Right cardiac atrium (tissue), 5 donors: ENCODE measurements at regions not wholly inside any gene's neighbourhood (a gene's known extent, or its start where the extent isn't known, plus 50 kb on each side); places are given as distances from the start of the nearest gene placed in this dataset.
"Not testable (repeated sequence)": the region's sequence is repeated elsewhere in the genome, so short reads cannot be mapped to it uniquely, and the experiment has no call there.

Experiments
- ATAC-seq, 2 donors: fragments of 200-7000 bp; cut with Tn5 transposase; one replicate each; pipeline versions ENCODE4 v1.8.0 to v1.9.1; 2020; ENCODE audit warnings: moderate library complexity in 2 of 2, mild to moderate bottlenecking in 1 of 2
- DNase-seq, 3 donors: peaks; one replicate each; pipeline ENCODE4 v3.0.0-alpha.2; 2020
- H3K27ac ChIP-seq: one replicate; pipeline ENCODE4 v1.5.1; 2013; ENCODE audit warnings: mild to moderate bottlenecking, low read length, control low read depth, moderate library complexity
- H3K27me3 ChIP-seq: one replicate; pipeline ENCODE4 v1.6.1; 2013; ENCODE audit not compliant: control insufficient read depth, insufficient read depth
- H3K4me1 ChIP-seq: one replicate; pipeline ENCODE4 v1.6.1; 2013; ENCODE audit warnings: low read length; ENCODE audit not compliant: control insufficient read depth, insufficient read depth
- H3K4me3 ChIP-seq: one replicate; pipeline ENCODE4 v1.5.1; 2013; ENCODE audit warnings: low read length, control low read depth
- H3K9me3 ChIP-seq: one replicate; pipeline ENCODE4 v1.6.1; 2013; ENCODE audit warnings: low read length; ENCODE audit not compliant: control insufficient read depth
- WGBS: extraction: QIAGEN DNeasy Blood & Tissue Kit; methylation state at CpG from one replicate; pipeline ENCODE4 v1.1.7; 2013; 5-methylcytosine and 5-hydroxymethylcytosine counted together
- intact Hi-C, 4 donors: fragments of 100-400 bp; cut with DNase I; formaldehyde crosslinking; loops; one replicate each; pipeline versions ENCODE4 v1.11.0 to v1.14.0; 2022 to 2023
- donor health status: healthy with polysubstance abuse.
- donor health status: DM: no; HTN: yes; CAD: no.
- donor health status: DM: no; HTN: no; CAD: no.
- donor health status: DM: no; HTN: yes; CAD: no; lungs with severe emphysema.
- donor health status: DM: yes; HTN: yes; CAD: no.

GRCh38 chrX:144494074-144494473 lies 610.2 kb downstream of the UBE2NL start:
- Histone ChIP-seq H3K27ac (no peak overlapping the region), H3K4me1 (no peaks in the 10 kb centered on the region), H3K27me3 (no peaks in the 10 kb centered on the region), H3K9me3 (no peaks in the 10 kb centered on the region), H3K4me3 (no peak overlapping the region)
- ATAC-seq (no peak), DNase-seq (no peak)
- WGBS = 77% methylated on average over 7 of the region's 7 CpGs
- intact Hi-C loops = no loop called here

GRCh38 chrX:144531877-144532276 lies 648.0 kb downstream of the UBE2NL start:
- Histone ChIP-seq H3K4me1 (no peaks in the 10 kb centered on the region), H3K9me3 (no peaks in the 10 kb centered on the region), H3K27ac (no peak overlapping the region), H3K4me3 (no peak overlapping the region), H3K27me3 (no peaks in the 10 kb centered on the region)
- no peak for DNase-seq
- no peak for ATAC-seq
- 85% methylated on average over 3 of the region's 3 CpGs for WGBS
- intact Hi-C loops = no loop called here

- DNase-seq (no peak), ATAC-seq (no peak)
- Histone ChIP-seq H3K4me1 (no peaks in the 10 kb centered on the region), H3K9me3 (no peaks in the 10 kb centered on the region), H3K27ac (no peak overlapping the region), H3K27me3 (no peaks in the 10 kb centered on the region), H3K4me3 (no peak overlapping the region)
- WGBS = 47% methylated on average over 7 of the region's 7 CpGs
- intact Hi-C loops = no loop called here
Measured at GRCh38 chrX:144566592-144566991, 680.7 kb upstream of the SPANXN1 start.

- no peak for ATAC-seq
Measured at GRCh38 chrX:144586756-144587155, 660.5 kb upstream of the SPANXN1 start.

GRCh38 chrX:144592036-144592435 lies 655.3 kb upstream of the SPANXN1 start:
- no peaks in the 10 kb centered on the region for H3K4me1 ChIP-seq
- no peak overlapping the region for H3K4me3 ChIP-seq
- no peaks in the 10 kb centered on the region for H3K27me3 ChIP-seq
- WGBS = 33% methylated on average over 2 of the region's 2 CpGs
- intact Hi-C loops = no loop called here
- no peaks in the 10 kb centered on the region for H3K9me3 ChIP-seq
- ATAC-seq = no peak
- no peak for DNase-seq
- H3K27ac ChIP-seq = no peak overlapping the region

More at GRCh38 chrX:144586756-144587155, 660.5 kb upstream of the SPANXN1 start:
- H3K27me3 ChIP-seq = no peaks in the 10 kb centered on the region
- H3K4me3 ChIP-seq = no peak overlapping the region
- no peak overlapping the region for H3K27ac ChIP-seq
- WGBS = 58% methylated on average over 1 of the region's 1 CpG
- intact Hi-C loops = no loop called here
- no peaks in the 10 kb centered on the region for H3K4me1 ChIP-seq
- no peaks in the 10 kb centered on the region for H3K9me3 ChIP-seq
- DNase-seq = no peak

GRCh38 chrX:144601010-144601409 lies 646.3 kb upstream of the SPANXN1 start:
- no peaks in the 10 kb centered on the region for H3K4me1 ChIP-seq
- H3K27ac ChIP-seq = no peak overlapping the region
- H3K9me3 ChIP-seq = no peaks in the 10 kb centered on the region
- intact Hi-C loops = no loop called here
- WGBS = 74% methylated on average over 2 of the region's 2 CpGs
- ATAC-seq (no peak), DNase-seq (no peak)
- no peak overlapping the region for H3K4me3 ChIP-seq
- no peaks in the 10 kb centered on the region for H3K27me3 ChIP-seq

GRCh38 chrX:144612076-144612475 lies 635.2 kb upstream of the SPANXN1 start:
- intact Hi-C loops = no loop called here
- ATAC-seq = no peak
- no peaks in the 10 kb centered on the region for H3K9me3 ChIP-seq
- H3K27ac ChIP-seq = no peak overlapping the region
- no peaks in the 10 kb centered on the region for H3K4me1 ChIP-seq
- DNase-seq = no peak
- H3K27me3 ChIP-seq = no peaks in the 10 kb centered on the region
- 62% methylated on average over 4 of the region's 4 CpGs for WGBS
- H3K4me3 ChIP-seq = no peak overlapping the region

- H3K4me1 ChIP-seq = no peaks in the 10 kb centered on the region
- no peaks in the 10 kb centered on the region for H3K27me3 ChIP-seq
- WGBS = 64% methylated on average over 4 of the region's 4 CpGs
- no peaks in the 10 kb centered on the region for H3K9me3 ChIP-seq
- DNase-seq (no peak), ATAC-seq (no peak)
- no peak overlapping the region for H3K27ac ChIP-seq
- no peak overlapping the region for H3K4me3 ChIP-seq
- intact Hi-C loops = no loop called here
Measured at GRCh38 chrX:144616317-144616716, 631.0 kb upstream of the SPANXN1 start.

- no peaks in the 10 kb centered on the region for H3K4me1 ChIP-seq
- H3K27me3 ChIP-seq = no peaks in the 10 kb centered on the region
- intact Hi-C loops = no loop called here
- H3K9me3 ChIP-seq = no peaks in the 10 kb centered on the region
- DNase-seq = no peak
- WGBS = 66% methylated on average over 3 of the region's 3 CpGs
- H3K4me3 ChIP-seq = no peak overlapping the region
- H3K27ac ChIP-seq = no peak overlapping the region
- ATAC-seq = no peak
Measured at GRCh38 chrX:144627947-144628346, 619.4 kb upstream of the SPANXN1 start.

- H3K4me1 ChIP-seq, H3K27me3 ChIP-seq, ATAC-seq, H3K9me3 ChIP-seq, H3K27ac ChIP-seq, DNase-seq, intact Hi-C loops, H3K4me3 ChIP-seq: not testable (repeated sequence)
- WGBS = 88% methylated on average over 8 of the region's 8 CpGs
Measured at GRCh38 chrX:144634451-144634850, 612.9 kb upstream of the SPANXN1 start.

- Histone ChIP-seq H3K4me3 (no peak overlapping the region), H3K27me3 (no peaks in the 10 kb centered on the region), H3K27ac (no peak overlapping the region), H3K4me1 (no peaks in the 10 kb centered on the region), H3K9me3 (no peaks in the 10 kb centered on the region)
- ATAC-seq = no peak
- DNase-seq = no peak
- intact Hi-C loops = no loop called here
- 98% methylated on average over 2 of the region's 2 CpGs for WGBS
Measured at GRCh38 chrX:144637731-144638130, 609.6 kb upstream of the SPANXN1 start.

GRCh38 chrX:144648788-144649187 lies 598.5 kb upstream of the SPANXN1 start:
- Histone ChIP-seq H3K27me3 (no peaks in the 10 kb centered on the region), H3K27ac (no peak overlapping the region), H3K9me3 (no peaks in the 10 kb centered on the region), H3K4me3 (no peak overlapping the region), H3K4me1 (no peaks in the 10 kb centered on the region)
- DNase-seq = no peak
- no peak for ATAC-seq
- intact Hi-C loops = no loop called here
- WGBS = 80% methylated on average over 2 of the region's 2 CpGs
